LNCAP (cell line): ENCODE measurements at regions not wholly inside any gene's neighbourhood (a gene's known extent, or its start where the extent isn't known, plus 50 kb on each side); places are given as distances from the start of the nearest gene placed in this dataset.
A peak's percentile ranks its signal among the peaks of the same experiment; 100 is the strongest.

ENCODE experiments used
- CTCF ChIP-seq: fragments of 450-650 bp; IDR thresholded peaks from 2 replicates; pipeline ENCODE4 v1.5.1; 2017; ENCODE audit warnings: mild to moderate bottlenecking

GRCh38 chr14:36083317-36083716 lies 93.2 kb downstream of the PTCSC3 start:
- TF ChIP-seq CTCF, result no peak

- TF ChIP-seq CTCF, result no peak
These were observed 98.4 kb downstream of the PTCSC3 start for GRCh38 chr14:36078080-36078479.

- no peak for TF ChIP-seq CTCF
These were observed 100.3 kb downstream of the PTCSC3 start for GRCh38 chr14:36076197-36076596.

GRCh38 chr14:36075203-36075602 lies 101.3 kb downstream of the PTCSC3 start:
- TF ChIP-seq CTCF, result no peak

- peak; percentile 3 for TF ChIP-seq CTCF
These were observed 105.8 kb downstream of the PTCSC3 start for GRCh38 chr14:36070720-36071043.

- TF ChIP-seq CTCF, result peak; percentile 94
These were observed 106.3 kb downstream of the PTCSC3 start for GRCh38 chr14:36070031-36070719.

- peak; percentile 85 for TF ChIP-seq CTCF
These were observed 107.0 kb downstream of the PTCSC3 start for GRCh38 chr14:36069535-36069900.
